ENCODE measurements at regions not wholly inside any gene's neighbourhood (a gene's known extent, or its start where the extent isn't known, plus 50 kb on each side); places are given as distances from the start of the nearest gene placed in this dataset.

DNA sequence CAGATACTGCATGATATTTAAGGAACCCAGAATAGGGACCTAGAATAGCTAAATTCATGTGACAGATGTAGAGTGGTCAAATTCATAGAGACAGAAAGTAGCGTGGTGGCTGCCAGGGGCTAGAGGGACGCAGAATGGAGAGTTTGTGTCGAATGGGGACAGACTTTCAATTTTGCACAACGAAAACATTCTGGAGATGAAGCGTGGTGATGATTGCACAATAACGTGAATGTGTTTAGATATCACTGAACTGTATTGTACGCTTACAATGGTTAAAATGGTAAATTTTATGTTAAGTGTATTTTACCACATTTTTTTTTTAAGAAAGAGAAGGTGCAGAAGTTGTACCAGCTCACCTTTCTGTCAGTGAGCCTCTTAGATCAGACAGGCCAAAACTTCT, 137.8 kb upstream of the TNS3 start:
- TF ChIP-seq CTCF (conservative IDR thresholded peaks at IDR 0.05; ENCODE audit: low read length), result no peak
- TF ChIP-seq EZH2phosphoT487 (IDR thresholded peaks at IDR 0.05; ENCODE audit: borderline replicate concordance, low read depth, low read length), result no peak

Data from OCI-LY7 (cell line).